ENCODE measurements at regions not wholly inside any gene's neighbourhood (a gene's known extent, or its start where the extent isn't known, plus 50 kb on each side); places are given as distances from the start of the nearest gene placed in this dataset.
"Not testable (repeated sequence)": the region's sequence is repeated elsewhere in the genome, so short reads cannot be mapped to it uniquely, and the experiment has no call there.

DNA sequence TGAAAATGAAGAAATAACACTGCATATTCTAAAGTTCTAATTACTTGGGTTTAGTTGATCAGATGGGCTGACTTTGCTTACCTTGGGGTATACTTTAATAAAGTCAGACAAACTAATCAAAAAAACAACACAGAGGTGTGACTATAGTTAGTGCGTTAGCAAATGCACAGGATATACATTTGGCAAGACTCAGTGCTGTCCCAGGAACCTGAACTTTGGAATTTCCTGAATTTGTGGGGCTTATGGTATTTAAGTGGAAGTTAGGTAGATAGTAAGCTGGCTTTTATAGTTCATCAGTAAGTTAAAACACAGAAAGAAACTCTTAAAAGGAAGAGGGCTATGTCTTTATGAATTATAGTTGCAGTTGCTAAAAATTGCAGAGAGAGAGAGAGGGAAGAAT is 302.6 kb upstream of the DDI1 start:
- no peak for DNase-seq

DNA sequence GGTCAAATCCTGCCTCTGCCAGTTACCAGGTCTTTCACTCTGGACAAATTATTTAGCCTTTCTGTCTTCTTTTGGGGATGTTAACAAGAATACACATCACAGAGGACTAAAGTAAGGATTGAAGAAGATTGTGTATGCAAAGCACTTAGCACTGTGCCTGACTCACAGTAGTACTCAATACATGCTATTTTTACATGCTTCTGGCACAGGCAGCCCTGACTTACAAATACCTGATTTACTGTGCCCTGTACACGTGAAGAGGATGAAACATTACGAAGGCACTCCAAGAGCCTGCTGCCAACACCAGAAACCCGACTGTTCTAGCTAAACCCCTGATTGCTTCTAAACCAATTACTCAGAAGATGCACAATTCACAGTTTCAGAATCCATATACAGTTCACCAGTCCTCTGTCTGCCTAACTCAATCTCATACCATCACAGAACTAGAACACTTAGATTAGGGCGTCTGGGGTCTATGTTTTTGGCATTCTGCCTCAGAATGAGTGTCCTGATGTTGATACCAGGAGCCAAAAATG is 300.9 kb upstream of the DDI1 start:
- no peak for DNase-seq

GRCh38 chr11:103736315-103737036 is 300.0 kb upstream of the DDI1 start:
- DNase-seq, result no peak

DNA sequence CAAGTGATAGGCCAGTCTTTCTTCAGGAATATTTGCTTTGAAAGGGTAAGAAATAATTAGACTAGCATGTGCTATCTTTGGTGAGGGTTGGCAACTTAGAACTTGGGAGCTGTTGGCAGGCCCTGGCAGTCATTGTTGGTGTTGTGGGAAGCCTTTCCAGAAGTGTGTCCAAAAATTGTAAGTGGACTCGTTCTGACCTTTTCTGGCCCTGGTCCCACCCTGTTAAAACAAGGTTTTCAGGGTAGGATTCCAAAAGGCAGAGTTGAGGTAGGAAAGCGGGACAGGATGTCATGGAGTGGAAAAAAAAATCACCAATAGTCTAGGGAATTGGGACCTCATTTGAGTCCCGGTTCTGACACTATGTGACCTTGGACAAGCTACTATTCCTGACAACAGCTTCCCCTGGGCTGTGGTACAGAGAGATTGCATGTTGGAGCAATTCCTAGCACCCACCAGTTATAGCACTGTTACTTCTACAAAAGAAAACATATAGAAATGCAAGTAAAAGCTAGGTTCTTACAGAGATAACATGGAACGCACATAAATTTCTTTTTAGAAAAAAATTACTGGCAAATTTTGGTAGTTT is 299.3 kb upstream of the DDI1 start:
- DNase-seq, result no peak

GRCh38 chr11:103737747-103738146 is 298.7 kb upstream of the DDI1 start:
- no peak for DNase-seq

DNA sequence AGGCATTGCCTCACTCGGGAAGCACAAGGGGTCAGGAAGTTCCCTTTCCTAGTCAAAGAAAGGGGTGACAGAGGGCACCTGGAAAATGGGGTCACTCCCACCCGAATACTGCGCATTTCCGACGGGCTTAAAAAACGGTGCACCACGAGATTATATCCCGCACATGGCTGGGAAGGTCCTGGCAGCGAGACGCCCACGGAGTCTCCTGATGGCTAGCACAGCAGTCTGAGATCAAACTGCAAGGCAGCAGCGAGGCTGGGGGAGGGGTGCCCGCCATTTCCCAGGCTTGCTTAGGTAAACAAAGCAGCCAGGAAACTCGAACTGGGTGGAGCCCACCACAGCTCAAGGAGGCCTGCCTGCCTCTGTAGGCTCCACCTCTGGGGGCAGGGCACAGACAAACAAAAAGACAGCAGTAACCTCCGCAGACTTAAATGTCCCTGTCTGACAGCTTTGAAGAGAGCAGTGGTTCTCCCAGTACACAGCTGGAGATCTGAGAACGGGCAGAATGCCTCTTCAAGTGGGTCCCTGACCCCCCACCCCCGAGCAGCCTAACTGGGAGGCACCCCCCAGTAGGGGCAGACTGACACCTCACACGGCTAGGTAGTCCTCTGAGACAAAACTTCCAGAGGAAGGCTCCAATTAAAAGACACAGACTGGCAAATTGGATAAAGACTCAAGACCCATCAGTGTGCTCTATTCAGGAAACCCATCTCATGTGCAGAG is 297.2 kb upstream of the DDI1 start:
- DNase-seq, result not testable (repeated sequence)

DNA sequence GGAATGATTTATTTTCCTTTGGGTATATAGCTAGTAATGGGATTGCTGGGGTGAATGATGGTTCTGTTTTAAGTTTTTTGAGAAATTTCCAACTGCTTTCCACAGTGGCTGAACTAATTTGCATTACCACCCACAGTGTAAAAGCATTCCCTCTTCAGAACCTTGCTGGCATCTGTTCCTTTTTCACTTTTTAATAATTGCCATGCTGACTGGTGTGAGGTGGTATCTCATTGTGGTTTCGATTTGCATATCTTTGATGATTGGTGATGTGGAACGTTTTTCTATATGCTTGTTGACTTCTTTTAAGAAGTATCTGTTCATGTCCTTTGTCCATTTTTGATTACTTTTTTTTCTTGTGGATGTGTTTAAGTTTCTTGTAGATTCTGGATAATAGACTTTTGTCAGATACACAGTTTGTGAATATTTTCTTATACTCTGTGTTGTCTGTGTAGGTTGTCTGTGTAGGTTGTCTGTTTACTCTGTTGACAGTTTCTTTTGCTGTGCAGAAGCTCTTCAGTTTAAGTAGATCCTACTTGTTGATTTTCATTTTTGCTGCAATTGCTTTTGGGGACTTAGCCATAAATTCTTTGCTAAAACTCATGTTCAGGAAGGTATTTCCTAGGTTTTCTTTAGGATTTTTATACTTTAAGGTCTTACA is 291.8 kb upstream of the DDI1 start:
- DNase-seq, result no peak

GRCh38 chr11:103749158-103749557 is 287.3 kb upstream of the DDI1 start:
- DNase-seq, result no peak

DNA sequence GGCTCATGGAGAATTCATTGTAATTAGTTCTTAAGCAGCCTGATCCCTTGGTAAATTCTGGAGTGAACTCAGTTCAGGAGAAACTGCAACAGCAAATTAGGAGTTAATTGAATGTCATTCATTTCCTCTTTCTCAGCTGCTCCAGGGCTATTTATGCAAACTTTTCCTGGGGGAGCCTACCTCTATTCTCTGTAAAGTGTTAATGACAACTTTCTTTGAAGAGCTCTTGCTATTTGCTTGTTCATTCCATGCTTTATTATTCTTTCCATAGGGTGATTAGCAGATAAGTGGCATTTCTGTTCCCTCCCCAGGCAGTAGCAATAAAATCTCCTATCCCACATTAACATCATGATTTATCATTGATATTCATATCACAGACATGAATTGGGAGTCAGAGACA is 267.6 kb upstream of the DDI1 start:
- DNase-seq, result no peak

- DNase-seq, result no peak
Observed at GRCh38 chr11:103773059-103773458, 263.4 kb upstream of the DDI1 start.

DNA sequence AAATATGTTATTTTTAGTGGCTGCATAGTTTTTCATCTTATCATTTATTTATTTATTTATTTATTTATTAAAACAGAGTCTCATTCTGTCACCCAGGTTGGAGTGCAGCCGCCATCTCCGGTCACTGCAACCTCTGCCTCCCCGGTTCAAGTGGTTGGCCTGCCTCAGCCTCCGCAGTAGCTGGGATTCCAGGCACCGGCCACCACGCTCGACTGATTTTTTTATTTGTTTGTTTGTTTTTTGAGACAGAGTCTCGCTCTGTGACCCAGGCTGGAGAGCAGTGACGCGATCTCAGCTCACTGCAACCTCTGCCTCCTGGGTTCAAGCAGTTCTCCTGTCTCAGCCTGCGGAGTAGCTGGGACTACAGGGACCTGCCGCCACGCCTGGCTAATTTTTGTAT is 262.9 kb upstream of the DDI1 start:
- DNase-seq, result no peak

GRCh38 chr11:103779054-103779453 is 257.4 kb upstream of the DDI1 start:
- no peak for DNase-seq

DNA sequence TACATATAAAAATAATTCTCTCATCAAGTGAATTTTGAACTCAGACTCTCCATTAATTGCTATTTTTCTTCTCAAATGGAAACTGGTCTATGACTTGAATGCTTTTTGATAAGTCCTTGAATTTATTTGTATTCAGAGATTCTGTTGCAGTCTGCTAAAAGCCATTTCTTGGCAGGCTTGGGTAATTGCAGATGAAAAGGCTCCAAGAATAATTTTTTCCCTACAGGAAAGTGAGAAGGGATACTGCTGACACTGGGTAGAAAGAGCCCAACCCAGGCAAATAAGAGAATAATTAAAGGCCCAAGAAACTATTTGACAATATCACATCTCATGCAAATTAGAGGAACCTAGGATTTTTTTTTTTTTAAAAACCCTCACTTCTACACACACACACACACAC is 246.5 kb upstream of the DDI1 start:
- no peak for DNase-seq

DNA sequence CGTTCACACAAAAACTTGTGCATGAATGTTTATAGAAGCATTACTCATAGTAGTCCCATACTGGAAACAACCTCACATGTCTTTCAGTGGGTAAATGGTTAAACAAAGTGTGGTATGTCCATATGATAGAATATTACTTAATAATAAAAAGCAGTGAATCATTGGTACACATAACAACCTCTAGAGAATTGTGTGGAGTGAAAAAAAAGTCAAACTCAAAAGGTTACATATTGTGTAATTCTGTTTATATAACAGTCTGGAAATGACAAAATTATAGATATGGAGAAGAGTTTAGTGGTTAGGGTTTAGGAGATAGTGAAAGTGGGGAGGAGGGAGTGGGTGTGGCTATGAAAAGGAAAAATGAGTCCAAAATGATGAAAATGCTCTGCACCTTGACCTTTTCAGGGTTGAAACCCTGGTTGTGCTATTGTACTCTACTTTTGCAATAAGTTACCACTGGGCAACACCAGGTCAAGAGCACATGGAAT is 243.4 kb upstream of the DDI1 start:
- DNase-seq, result no peak

- DNase-seq, result no peak
Observed at GRCh38 chr11:103794262-103794661, 242.2 kb upstream of the DDI1 start.

GRCh38 chr11:103798026-103798425 is 238.4 kb upstream of the DDI1 start:
- DNase-seq, result no peak

- no peak for DNase-seq
Observed at GRCh38 chr11:103798446-103798845, 238.0 kb upstream of the DDI1 start.

DNA sequence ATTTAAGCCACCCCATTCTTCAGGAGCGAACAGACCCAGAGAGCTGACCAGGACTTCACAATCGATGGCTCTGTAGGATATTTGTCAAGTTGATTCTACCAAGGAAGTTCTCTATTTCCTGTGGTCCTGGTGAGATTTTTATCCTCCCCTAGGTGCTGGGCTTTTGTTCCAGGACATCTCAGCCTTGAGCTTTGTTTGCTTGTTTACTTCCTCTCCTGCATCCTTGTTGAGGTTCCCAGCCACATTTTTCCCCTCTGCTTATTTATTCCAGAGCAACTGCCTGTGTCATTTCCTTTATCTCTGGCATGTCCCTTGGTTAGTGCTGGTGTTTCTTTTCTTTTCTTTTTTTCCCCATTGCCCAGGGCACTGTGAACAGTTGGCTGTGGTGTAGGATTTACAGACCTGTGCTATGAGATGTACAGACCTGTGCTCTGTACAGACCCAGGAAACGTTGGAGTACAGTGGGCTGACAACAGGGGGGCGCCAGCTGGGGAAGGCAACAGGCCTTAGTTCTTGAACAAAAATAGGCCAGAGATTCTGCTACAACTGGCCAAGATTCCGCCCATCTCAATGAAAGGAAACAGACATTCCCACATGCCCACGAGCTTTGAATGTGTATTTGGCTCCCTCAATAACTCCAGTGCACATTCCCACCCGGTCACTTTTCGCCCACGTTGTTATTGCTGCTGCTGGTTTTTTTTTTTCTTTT is 235.9 kb upstream of the DDI1 start:
- no peak for DNase-seq

DNA sequence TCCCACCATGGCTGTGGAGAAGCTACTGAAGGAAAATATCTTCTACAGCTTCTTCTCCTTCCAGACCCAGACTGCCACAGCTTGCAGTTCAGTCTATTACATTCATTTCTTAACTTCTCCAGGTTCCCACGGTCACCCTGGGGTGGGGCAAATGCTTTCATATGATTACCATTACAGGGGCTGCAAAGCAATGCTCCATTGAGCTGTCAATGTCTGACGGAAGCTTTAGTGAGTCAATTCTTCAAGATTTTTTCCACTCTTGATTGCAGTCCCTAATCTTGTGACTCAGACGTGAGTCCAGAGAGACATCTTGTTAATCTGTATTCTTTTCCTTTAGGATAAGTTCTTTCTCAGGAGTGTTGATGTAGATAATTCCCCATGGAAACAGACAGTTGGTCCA is 233.4 kb upstream of the DDI1 start:
- DNase-seq, result no peak

DNA sequence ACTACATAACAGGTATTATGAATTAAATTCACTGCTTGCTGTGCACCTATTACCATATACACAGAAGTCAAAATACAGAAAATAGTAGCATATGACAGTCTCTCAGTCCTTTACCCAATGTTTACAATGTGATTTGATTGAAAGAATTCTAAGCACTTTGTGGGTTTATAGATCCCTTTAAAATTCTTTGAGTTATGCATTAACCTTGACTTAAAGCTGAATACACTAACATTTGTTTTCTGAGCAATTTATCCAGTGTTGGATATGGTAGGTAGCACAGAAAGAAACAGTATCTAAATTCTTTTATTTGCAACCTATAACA is 230.8 kb upstream of the DDI1 start:
- DNase-seq, result no peak

DNA sequence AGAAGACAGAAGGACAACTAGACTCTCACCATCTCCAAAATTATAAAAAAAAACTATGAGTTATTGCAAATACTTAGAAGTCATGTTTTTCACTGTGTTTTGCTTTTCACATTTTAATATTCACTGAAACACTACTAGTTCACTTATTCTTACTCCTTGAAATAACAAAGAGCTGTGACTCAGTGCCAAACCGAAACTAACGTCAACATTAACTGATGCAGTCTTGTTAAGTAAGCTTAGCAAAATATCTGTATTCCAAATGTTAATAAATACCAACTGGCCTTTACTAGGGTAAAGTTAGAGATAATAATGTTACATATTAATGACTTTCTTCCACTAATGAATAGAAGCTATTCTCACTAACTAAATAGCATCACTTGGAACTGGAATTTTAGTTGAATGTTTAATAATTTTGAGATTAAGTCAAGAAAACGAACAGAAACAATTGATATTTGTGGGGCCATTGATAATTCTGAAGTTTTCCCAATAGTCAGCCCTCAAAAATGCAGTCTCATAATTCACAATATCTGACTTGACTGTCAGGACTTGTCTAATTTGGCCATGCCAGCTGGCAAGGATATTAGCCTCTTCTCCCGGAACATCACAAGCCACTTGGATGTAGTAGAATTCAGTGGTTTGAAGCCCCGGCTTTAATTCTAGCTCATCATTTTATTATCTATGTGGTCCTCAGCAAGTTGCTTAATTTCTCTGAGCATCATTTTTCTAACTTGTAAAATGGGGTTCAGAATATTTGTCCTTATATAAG is 230.1 kb upstream of the DDI1 start:
- DNase-seq, result no peak

DNA sequence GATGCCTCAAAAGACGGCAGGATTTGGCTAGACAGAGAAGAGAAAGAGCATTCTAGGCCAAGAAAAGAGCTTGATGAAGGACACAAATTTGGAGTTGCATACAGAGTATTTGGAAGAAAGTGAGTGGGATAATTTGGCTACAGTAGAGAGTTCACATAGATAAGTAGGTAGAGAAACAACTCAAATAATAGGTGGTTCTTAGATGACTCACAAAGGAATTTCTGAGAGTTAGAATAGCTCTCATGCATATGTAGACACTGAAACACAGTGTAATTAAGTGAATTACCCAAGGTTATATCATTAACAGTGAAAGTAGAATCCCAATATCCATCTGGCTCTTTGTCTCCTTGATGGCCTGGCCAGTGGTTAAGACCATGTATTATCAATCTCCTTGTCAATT is 228.6 kb upstream of the DDI1 start:
- no peak for DNase-seq
